CD4-positive, alpha-beta T cell treated with Interleukin-15 for 4 hours (primary cell): ENCODE measurements at regions not wholly inside any gene's neighbourhood (a gene's known extent, or its start where the extent isn't known, plus 50 kb on each side); places are given as distances from the start of the nearest gene placed in this dataset.

Experiments used
- DNase-seq: peaks from one replicate; pipeline ENCODE4 v3.0.0-alpha.2; 2020; ENCODE audit warnings: low spot score

DNA sequence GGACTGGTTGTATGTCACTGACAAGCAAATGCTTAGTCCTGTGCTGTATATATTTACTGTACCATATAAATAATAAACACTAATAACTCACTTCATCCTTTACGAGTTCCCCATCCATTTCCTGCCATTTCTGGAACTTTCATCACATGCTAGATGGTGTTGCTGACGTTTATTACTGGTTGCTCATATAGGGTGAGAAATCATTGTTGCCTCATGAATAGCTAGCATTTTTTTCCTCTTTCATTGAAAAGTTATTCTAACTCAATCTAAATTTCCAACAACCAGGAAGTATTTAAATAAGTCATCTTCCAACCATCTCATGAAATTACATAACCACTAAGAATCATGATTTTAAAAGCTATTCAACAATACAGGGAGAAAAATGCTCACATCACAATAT, 88.6 kb upstream of the RCN1 start:
- no peak for DNase-seq

DNA sequence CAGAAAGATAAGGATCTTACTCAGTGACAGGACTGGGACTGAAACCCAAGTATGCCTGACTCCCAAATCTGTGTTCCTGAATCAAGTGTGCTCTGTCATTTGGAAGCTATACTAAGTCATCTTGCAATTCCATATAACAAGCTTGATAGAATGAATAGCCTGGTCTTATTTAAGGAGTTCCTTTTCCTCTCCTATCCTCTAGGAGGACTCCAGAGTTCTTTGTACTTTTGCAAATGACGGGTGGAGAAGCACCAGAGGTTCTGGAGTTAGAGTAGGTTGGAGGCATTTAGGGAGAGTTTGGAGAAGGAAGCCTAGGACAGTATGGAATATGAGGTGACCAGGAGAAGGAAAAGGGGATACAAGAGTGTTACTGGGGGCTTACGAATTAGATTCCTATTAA, 92.9 kb upstream of the RCN1 start:
- no peak for DNase-seq

DNA sequence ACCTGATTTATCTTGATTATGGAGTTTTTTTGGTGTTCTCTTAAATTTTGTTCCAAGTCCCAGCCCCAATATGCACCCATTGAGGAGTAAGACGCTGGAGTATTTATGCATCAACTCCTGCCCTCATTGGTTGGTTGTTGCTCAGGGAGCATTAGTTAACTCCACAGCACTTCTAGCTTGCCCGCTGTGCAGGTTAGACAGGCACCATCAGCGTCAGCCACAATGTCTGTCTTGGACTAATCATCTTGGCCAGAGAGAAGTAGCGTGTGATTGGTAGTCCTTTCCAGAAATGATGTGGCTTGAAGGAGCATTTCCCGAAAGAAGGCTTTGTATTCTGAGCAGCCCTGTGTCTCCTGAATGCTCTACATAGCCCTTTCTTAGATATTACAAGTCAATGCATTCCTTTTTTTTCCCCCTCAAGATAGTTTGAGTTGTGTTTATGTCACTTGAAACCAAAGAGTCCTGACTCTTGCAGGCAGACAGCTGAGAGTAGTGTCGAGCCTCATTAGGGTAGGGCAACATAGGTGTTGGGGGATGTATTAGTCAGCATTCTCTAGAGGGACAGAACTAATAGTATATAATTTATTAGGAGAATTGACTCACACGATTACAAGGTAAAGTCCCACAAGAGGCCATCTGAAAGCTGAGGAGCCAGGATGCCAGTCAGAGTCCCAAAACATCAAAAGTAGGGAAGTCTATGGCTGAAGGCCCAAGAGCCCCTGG, 94.6 kb upstream of the RCN1 start:
- DNase-seq: no peak

- peak; percentile 13 for DNase-seq
These were observed 95.3 kb upstream of the RCN1 start for GRCh38 chr11:31995525-31996094.

GRCh38 chr11:31995032-31995431, 95.8 kb upstream of the RCN1 start:
- DNase-seq: no peak

GRCh38 chr11:31987118-31988005, 103.5 kb upstream of the RCN1 start:
- DNase-seq: no peak

GRCh38 chr11:31986201-31986889, 104.5 kb upstream of the RCN1 start:
- no peak for DNase-seq

DNA sequence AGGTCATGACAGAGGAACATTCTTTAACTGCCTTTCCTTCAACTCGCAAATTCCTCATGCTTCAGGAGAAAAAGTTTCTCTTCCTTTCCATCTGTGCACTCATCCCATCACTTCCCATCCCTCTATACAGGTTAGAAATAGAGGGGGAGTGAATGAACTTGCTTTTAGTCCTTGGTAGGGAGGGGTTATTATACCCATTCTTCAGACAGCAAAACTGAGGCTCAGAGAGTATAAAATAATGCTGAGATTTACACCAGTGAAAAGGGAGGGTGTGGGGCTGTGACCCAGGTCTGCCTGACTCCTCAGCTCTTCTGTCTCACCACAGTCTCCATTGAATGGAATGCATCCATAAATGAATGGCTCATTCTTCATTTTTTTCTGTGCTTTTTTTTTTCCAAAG, 109.4 kb upstream of the RCN1 start:
- DNase-seq: no peak

GRCh38 chr11:31977343-31977742, 113.5 kb upstream of the RCN1 start:
- no peak for DNase-seq

DNA sequence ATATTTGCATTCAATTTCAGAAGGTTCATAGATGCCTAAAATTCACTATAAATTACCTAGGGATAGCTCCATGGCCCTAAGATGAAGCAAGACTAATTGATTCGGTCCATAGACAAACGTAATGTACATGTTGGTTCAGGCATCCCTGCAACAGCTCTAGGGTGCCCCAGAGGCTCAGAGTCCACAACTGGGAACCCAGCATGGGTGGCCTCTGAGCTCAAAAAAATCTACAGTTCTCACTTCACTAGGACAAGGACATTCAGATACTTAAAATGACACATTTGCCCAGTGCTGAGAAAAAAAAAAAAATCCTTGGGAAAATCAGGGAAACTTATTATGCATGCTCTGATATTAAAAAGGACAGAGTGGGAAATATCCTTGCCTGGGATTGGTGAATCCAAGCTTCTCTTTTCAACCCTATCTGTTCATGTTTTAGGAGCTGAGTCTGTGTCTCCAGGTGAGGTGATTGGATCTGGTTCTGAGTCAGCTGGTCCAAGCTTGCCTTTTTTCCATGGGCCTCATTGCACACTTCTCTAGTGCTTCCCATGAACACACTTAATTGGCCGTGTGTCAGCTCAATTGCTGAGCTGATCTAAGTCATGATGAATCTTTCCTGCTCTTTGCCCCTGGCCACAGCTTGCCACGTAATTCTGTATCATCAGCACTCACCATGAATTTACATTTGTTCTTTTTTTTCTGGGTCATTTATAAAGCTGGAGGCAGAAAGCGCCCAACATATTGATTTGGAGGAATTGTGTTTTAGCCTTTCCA, 116.3 kb upstream of the RCN1 start:
- no peak for DNase-seq

DNA sequence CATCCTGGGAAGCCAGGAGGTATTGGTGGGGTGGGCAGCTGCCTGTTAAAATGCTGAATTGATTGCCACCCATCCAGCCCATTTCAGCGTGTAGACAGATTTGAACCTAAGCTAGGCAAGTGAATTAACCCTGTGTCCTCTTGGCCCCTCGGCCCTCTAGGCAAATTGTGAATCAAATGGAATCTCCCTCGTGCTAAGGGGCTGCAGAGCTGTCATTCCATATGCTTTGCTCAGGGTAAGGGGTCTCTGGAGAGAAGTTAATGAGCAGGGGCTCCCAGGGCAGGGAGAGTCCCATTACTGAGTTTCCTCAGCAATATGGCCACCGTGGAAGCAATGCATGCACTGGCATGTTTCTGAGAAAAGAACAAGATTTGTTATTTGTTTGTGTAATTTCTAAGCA, 117.7 kb upstream of the RCN1 start:
- no peak for DNase-seq

- no peak for DNase-seq
These were observed 118.3 kb upstream of the RCN1 start for GRCh38 chr11:31972623-31973022.

DNA sequence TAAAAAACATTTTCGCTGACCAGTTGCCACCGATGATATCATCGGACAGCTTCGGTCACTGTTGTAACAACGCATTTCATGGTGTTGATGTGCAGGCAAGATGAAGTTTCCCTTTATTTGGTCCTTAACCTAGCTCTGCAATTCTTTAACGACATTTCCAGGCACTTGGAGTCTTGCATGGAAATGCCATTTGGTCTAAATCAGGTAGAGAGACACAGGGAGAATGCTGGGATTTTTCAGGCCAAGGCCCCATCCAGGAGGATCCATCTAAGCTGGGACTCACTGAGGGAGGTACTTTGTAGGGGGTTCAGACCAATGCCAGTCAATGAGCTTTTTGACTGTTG, 121.5 kb upstream of the RCN1 start:
- DNase-seq: no peak

DNA sequence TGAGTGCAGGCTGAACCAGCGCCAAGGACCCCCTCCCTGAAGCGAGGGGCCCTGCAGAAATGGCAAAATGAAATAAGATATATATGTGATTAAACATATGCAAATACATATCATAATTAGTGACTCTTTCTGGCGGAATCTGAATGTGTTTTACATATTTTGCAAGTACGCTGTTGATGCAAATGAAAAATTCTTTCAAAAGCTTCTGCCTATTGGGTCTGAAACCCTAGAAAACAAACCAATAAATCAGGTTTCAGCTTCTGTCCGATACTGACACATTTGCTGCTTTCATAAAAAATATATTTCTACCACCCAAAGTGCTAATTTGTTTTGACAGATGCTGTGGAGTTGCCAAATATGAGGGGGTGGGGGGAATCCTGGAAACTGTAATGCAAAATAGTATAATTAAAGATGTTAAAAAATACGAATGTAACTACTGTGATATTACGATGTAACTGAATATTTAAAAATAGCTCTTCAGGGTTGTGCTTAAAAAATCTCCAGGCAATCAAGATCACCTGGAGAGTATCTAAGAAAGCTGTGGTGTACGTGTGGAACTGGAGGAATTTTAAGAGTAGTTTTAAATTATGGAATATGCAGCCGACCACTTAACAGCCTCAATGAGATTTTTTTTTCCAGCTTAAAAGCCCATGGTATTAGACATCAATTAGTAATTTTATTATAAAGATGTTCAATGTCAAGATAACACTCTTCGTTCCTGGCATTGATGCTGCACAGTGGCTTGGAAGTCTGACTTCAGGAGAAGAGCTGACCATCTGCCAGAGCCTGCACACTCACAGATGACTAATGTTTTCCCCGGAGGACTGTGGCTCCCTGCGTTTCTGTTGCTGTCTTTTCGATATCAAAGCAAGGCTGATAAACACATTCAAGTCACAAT, 122.2 kb upstream of the RCN1 start:
- no peak for DNase-seq

DNA sequence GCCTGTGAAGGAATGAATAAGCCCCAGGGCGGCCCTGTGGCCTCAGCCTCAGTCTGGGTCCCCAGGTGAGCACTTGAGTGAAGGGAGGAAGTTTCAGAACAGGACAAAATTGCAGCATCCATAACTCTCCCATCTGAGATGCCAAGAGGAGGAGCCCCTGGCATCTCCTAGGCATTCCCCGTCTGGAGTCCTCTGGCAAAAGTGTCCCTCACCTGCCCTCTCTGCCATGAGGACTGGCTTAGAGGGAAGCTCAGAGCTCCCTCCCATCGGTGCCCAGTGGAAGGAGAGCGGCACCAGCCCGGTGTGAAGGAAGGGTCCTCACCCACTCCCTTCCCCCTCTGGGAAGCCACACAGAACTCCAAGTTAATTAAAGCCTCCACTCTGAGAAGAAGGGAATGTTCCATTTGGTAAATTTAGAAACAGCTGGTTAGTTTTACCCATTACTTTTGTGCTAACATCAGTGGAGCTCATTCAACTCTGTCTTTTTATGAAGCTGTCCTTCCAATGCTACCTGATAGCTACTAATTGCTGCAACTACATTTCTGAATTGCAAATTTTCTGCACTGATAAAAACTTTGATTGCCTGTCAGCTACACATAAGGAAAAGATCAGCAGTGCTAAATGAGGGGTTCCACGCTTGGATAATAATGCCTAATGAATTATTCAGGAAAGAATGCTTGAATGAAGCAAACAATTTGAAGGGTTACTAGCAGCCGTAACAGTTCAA, 123.3 kb upstream of the RCN1 start:
- no peak for DNase-seq

DNA sequence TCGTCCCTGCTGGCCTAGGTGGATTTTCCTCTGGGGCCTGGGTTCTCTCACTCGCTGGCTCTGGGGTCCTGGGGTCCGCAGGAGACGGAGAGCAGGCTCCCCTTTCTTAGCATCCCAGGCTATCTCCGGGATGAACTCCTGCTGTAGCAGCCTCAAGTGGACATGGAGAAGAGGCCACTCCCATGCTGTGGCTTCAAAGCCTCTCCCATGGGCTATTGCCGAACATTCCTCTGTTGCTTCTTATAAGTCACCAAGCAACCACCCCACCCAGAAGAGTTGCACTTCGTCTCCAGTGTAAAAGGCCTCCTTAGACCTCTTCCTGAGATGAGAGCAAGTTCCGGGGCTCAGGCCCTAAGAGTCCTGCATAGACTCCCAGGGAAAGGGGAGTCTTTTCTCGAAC, 124.0 kb upstream of the RCN1 start:
- DNase-seq: no peak

DNA sequence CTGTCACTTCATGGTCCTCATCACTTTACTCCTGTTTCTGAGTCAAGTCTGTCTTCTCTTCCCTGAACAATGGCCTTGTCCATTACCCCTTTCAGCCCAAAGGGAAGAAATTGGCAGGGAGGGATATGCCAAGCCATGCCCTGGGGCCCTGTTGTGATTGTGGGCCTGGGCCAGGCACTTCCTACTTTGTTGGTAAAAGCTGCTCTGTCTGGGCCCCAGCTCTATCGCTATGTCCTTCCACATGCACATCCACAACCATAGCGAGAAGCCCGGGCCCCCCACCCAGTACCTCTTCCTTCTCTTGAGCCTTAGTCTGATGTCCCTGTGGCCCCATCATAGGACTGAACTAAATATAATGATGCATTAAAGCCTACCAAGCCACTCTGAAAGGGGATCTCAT, 126.7 kb upstream of the RCN1 start:
- DNase-seq: no peak

GRCh38 chr11:31960126-31960525, 130.7 kb upstream of the RCN1 start:
- DNase-seq: no peak

DNA sequence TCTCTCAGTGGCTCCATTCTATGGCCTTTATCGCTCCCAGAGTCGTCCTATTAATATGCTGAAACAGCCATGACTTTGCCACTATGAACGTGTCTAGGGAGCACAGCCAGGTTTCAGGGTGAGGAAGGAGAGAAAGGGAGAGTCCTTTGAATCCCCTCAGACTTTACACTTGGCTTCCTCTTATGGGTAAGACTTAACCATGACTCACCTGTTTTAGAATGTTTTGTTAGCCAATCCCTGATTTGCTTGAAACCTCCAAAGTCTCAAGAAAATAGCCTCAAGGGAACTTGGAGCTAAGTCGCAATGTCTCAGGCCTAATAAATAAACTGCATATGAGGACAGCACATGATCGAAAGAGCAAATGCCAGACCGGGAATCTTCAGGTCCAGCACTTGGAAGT, 131.2 kb upstream of the RCN1 start:
- DNase-seq: no peak

DNA sequence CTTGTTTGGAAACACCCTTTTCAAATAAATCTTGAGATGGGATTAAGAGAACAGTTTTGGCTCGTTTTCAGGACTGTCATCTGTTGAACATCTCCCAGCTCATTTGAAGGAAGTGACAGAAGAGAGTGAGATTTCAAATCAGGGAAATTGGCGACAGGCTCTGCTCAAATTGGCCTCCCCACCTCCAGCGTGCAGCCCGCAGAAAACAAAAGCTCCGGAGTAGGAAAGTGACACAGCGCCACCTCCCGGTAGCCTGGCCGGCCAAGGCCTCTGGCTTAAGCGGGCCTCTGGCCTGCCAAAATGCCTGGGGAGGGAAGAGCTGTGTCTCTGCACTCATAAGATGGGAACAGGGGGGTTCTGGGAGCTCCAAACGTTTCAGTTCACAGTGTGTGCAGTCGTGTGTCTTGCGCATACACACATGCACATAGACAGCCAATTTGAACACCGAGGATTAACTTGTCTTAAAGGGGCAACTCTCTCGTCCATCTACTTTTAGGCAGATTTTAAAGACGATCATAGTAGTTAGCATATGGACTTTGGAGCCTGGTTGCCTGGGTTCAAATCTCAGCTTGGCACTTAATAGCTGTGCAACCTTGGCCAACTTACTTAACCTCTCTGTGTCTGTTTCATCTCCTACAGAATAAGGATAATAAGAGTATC, 132.7 kb upstream of the RCN1 start:
- DNase-seq: peak; percentile 35
